SKM-1 (cell line): ENCODE measurements at regions not wholly inside any gene's neighbourhood (a gene's known extent, or its start where the extent isn't known, plus 50 kb on each side); places are given as distances from the start of the nearest gene placed in this dataset.
"Not testable (repeated sequence)": the region's sequence is repeated elsewhere in the genome, so short reads cannot be mapped to it uniquely, and the experiment has no call there.

Source experiments
- DNase-seq: peaks from one replicate; lab custom pipeline; 2025; ENCODE audit not compliant: unreplicated experiment; lab: John Stamatoyannopoulos, UW

DNA sequence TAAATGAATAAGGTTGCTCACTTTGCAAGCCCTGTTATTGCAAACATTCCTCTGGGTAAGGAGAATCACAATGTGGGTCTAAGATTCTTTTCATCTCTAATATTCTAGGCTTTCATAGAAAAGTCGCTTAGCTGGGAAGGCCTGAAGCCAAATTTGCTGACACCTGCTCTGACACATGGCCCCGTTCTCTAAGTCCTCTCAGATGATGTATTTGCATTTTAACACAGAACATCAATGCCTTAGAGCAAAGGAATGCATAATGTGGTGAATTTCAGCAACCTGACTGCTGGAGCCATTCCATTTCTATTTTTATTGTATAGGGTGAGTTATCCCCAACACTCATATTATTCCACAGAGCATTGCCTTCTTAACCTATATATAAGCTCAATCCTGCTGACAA lies 682.1 kb upstream of the NRP1 start:
- no peak for DNase-seq

DNA sequence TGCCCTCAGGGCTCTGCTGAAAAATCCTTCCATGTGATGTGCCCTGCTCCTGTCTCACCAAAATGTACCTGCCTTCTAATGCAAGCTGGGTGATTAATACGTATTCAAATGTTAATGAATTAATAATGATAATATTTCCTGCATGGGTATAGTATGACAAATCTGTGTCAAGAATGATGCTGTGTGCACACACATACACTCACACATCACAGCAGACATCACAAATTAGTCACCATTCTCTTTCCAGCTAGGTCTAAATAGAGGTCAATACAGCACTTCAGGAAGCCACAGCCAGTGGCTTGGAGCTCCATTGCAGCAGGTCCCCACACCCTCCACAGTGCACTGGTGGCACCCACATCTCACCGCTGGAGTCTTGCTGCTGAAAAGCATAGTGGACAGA lies 681.2 kb upstream of the NRP1 start:
- DNase-seq, result no peak

DNA sequence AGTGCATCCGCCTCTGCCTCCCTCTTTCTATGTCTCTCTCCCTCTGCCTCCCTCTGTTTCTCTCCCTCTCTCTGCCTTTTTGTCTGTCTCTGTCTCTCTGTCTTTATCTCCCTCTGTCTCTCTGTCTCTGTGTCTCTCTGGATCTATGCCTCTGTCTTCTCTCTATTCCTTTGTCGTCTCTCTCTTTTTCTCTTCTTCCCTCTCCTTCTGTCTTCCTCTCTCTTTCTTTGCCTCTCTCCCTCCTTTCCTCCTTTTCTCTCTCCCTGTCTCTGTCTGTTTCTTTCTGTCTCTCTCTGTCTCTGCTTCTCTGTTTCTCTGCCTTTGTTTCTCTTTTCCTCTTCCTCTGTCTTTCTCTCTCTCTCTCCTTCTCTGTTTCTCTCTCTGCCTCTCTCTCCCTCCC lies 678.8 kb upstream of the NRP1 start:
- DNase-seq, result no peak

DNA sequence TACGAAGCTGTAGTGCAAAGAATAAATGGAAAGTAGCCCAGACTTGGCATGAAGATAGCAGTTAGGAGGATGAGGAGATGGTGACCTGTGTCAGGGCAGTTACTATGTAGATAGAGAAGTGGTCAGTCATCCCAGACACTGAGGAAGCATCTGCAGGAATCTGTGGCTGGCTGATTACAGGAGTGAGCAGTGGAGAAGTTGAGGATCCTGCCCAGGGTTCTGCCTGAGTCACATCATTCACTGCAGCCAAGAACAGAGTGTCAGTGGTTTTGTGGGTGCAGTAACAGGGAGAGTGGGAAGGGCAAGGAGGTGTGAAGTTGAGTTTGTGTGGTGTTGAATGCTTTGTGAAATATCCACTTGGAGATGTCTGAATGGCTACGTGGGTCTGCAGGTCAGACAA lies 676.4 kb upstream of the NRP1 start:
- peak; percentile 54 for DNase-seq

DNA sequence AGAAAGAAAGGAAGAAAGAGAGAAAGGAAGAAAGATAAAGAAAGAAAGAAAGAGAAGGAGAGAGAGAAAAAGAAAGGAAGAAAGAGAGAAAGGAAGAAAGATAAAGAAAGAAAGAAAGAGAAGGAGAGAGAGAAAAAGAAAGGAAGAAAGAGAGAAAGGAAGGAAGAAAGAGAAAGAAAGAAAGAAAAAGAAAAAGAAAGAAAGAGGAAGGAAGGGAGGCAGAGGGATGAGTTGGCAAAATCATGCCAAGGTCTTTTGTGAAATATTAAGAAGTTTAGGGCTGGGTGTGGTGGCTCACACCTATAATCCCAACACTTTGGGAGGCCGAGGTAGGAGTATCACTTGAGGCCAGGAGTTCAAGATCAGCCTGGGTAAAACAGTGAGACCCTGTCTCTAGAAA lies 675.8 kb upstream of the NRP1 start:
- DNase-seq, result not testable (repeated sequence)

DNA sequence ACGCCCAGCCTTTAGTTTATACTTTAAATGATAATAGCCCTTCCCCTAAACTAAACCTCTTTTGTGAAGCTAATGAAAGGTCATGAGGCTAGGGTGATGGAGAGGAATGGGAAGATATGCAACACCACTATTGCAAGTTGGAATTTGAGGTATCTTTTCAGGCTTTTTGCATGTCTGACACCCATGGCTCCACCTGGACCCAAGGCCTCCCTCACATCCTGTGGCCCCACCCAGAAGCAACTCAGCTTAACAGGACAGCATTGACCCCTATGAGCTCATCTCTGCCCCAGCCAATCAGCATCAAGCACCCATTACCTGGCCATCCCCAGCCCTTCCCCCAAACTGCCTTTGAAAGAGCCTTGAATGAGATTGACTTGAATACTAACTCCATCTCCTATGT lies 674.2 kb upstream of the NRP1 start:
- DNase-seq, result no peak

DNA sequence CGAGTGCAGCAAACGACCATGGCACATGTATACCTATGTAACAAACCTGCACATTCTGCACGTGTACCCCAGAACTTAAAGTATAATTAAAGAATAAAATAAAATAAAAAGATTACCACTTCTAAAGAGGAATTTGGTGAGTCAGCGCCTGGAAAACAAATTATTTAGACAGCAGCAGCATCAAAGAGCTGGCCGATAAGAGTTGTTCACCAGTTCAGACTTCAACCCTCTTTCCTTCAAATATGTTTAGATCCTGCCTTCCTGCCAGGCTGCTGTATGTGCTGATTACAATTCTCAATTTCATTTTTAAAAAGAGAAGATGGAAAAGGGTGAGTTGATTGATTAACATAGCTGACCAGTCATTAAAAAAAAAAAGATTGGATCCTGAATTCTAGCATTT lies 672.0 kb upstream of the NRP1 start:
- DNase-seq, result no peak

DNA sequence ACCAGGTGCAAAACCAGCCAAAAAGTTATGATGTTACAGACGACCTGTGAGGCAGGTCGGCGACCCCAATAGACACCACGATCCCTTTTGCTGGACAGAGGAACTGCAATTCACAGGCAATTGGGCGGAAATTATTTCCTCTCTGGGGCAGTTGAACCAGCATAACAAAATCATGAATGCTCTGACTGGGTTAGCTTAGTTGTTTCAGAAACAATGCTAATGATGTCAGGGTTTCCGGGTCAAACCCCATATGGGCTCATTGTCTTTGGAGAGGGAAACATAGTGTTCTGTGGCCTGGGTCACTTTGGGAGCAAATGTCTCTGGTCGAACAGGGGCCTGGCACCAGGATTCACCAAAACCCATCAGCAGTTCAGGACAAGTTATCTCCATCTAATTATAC lies 669.1 kb upstream of the NRP1 start:
- DNase-seq, result no peak

DNA sequence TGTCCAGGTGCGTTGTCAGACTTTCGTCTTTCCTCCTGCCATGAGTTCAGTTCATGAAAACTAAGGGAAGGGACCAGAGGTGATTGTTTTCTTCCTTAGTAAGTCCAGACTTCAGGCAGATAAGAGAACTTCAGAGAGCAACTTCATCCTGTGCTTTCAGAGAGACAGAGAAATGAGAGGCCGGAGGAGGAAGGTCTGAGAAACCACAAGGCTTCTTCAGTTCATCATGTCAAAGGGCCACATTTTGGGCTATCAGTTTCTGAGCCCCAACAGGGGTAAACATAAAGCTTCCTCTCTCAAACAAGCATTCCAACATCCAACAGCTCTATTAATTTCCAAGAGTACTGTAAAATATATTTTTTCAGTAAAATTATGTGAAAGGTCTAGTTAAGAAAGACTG lies 668.4 kb upstream of the NRP1 start:
- no peak for DNase-seq

DNA sequence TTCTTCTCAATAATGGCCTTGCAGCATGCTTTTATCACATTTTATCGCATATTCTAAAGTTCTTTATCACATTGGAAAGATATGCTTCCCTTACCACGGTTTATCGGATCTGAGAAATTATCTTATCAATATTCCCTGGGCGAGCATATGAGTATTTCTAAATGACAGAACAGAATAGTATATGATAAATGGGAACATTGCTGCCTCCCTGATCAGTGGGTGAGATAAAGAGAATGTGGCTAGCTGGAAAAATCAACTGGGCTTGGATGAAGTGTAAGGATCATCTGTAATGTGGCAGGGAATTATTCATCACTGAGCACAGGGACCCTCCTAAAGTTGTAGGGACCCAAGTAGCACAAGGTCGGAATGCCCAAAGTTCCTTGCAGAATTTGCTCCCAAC lies 667.4 kb upstream of the NRP1 start:
- no peak for DNase-seq

DNA sequence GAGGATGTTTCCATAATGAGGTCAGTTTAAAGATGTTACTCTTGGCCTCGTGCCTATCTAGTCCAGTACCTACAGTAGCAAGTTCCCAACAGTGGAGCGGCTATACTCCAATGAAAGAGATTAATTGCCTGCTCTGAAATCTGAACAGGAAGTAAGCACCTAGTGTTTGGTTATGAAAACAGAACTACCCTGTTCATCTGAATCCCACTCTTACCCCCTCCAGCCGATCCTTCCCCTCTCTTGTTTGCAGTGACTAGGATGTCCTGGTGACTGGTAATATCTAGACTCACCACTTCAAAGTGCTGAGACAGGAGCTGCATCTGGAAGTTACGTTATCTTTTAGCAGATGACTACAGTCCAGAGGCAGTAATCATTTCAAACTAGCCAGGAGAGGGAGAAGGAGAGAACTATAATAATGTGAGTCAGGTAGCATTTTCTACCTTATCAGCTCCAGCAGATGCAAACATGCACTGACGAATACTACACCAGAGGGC lies 666.7 kb upstream of the NRP1 start:
- no peak for DNase-seq

DNA sequence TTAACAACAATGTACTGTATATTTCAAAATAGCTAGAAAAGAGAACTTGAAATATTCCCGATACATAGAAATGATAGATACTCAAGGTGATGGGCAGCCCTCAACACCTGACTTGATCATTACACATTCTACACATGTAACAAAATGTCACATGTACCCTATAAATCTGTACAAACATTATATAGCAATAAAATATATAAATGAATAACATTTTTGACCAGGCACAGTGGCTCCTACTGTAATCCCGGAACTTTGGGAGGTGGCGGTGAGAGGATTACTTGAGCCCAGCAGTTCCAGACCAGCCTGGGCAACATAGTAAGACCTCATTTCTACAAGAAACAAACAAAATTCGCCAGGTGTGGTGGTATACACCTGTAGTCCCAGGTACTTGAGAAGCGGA lies 659.5 kb upstream of the NRP1 start:
- DNase-seq, result no peak

DNA sequence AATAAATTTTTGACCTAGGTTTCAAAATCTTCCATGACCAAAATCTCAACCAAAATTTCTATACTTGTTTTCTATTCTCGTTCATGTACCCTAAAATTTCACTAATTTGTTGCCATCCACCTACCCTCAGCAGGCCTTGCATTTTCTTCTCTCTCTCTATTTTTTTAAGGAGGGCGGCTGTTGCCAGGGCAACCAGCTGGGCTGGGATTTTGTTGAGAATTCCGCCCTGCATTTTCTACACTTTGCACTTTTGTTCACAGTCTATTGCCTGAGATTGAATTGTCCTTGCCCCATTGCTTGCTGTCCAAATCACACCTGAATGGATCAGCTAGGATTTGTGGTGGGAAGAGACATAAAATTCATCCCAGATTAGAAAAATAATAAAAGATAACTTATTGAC lies 657.5 kb upstream of the NRP1 start:
- DNase-seq, result no peak

DNA sequence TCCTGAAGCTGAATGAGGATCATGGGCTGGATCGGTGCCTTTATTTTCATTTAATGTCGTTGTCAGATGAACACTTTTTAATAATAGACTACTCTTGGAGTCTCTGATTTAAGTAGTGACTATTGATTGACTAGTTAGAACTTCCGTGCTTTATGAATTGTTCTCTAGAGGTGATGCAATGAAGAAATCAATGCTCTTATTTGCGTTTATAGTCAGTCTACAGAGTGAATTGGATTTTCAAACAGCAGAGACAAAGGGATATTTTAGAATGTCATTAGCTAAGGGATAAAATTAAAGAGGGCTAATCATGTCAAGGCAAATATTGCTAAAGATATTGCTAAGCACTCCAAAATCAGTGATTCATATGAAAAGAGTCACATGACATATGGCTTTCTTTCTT lies 652.0 kb upstream of the NRP1 start:
- DNase-seq, result no peak

DNA sequence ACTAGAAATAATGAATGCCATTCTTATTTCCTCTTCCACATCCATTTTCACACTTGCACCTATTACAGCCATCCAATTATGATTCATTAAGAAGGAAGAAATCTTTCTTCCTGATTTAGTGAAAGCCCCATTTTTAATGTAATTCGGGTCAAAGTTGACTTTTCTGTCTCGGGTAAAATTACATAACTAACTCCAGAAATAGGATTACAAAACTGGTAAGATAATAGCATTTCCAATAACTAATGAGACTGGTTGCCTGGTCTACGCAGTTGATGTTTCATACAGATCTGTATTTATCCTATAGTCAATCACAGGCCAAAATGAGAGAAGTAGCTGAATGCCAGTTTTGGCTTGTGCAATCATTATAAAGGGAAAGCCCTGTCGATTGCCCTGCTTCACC lies 651.5 kb upstream of the NRP1 start:
- no peak for DNase-seq

DNA sequence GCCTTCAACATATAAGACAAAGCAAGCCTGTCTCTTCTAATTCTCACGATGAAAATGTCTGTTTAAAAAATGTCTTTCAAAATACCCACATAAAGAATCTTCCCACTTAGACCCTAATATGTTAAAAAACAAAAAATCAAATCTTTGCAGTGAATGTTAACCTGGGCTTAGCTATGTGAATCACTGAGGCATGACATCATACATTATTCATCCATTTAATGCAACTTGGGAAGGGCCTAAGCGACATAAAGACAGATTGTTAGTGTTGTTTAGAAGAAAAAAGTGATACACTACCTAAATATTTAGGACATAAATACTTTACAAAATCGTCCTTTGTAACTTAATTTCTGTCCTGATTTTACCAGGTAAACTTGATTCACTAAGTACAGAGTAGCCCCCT lies 648.5 kb upstream of the NRP1 start:
- DNase-seq, result no peak

DNA sequence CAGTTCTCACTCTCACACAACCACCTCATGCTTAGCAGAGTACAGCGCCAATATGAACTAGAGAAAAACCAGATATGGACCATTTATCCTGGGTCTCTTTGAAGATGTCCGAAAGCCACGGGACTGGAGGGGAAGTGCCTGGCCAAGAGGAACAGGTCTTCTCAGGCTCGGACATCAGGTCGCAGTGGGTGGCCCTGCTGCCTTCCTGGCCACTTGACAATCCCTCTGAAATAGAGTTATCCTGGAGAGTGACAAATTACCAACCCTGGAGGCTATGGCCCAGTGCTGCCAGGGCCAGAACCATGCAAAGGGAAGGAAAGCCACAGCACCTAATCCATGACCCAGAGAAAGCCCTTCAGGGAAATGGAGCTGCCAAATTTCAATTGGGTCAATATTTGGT lies 646.8 kb upstream of the NRP1 start:
- DNase-seq, result no peak

DNA sequence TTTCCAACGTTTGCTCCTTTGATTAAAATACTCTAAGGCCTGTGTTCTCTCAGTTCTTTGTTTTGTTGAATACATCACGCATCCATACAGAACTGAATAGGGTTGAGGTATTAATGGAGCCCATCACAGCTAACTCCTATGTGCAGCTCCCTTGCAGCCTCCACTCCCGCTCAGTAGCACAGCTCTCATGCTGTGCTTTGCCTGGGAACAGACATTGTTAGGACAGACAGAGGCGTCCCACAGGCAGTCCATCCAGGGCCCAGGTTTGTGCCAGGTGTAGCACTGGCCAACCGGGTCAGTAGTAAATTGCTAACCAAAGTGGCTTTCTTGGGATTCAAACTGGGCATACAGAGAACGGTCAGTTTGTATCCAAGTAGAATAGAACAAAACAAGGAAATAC lies 644.7 kb upstream of the NRP1 start:
- no peak for DNase-seq

DNA sequence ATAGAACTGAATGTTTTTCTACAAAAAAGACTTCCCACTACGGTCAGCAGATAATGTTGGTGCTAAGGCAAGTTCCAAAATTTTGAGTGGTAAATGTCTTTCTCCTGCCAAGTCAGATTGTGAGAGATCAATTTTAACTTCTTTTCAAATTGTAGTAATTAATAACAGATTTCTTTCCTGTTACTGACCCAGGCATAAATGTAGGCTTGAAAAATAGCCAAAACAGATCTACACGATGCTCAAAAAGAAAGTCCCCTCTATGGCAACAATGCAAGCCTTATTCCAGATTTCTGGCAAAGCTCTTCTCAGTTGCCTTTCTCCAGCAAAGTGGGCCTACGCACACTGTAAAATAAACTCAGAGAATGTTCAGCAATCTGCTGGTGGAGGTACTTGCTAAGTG lies 641.0 kb upstream of the NRP1 start:
- DNase-seq, result no peak

DNA sequence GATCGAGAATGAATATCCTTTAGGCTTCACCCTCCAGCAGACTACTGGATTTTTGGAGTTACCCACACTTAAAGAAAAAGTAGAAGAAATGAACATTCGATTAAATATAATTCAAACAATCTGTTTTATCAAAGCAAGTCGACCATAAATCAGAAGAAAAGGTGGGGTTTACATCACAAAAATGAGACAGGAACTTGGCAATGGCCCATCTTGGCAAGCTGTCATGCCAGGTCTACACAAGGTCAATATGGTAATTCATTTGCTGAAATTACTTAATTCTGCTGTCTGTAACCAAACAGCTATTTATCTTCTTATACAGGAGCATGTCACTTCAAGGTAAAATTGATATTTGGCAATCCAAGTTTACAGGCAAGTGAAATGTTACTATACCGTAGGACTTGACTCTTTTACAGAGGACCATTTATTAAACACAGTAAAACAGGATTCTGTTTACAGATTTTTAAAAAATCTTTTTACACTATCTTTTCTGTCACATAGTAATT lies 640.6 kb upstream of the NRP1 start:
- no peak for DNase-seq

DNA sequence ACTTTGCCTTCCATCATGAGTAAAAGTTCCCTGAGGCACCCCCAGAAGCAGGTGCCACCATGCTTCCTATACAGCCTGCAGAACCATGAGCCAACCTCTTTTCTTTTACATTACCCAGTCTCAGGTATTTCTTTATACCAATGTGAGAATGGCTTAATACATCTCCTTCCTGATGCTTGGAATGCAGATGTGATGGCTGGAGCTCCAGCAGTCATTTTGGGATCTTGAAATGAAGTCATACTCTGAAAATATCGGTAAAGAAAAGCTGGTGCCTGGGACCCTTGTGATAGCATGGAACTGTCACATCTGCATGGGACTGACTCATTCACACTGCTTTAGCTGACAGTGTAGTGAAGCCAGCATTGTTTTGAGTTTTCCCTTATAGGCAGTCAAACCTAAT lies 634.5 kb upstream of the NRP1 start:
- no peak for DNase-seq

DNA sequence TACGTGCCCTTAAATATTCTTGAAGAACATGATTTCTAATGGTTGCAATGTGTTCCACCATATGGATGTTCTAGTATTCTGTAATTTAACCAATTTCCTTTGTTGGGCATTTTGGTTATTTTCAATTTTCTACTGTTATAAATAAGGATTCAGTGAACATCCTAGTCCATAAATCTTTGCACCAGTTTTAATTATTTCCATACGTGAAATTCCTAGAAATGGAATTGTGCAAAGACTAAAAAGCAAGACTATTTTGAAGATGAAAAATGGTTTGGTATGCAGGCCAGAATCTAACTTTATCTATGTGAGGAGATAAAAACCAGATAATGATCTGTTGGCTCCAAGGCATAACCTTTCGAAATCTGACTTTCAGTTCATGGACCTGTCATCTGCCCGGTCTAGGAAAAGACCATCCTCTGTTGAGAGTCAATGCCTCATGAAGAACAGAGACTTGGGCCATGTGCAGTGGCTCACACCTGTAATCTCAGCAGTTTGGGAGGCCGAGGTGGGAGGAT lies 633.2 kb upstream of the NRP1 start:
- DNase-seq, result no peak

DNA sequence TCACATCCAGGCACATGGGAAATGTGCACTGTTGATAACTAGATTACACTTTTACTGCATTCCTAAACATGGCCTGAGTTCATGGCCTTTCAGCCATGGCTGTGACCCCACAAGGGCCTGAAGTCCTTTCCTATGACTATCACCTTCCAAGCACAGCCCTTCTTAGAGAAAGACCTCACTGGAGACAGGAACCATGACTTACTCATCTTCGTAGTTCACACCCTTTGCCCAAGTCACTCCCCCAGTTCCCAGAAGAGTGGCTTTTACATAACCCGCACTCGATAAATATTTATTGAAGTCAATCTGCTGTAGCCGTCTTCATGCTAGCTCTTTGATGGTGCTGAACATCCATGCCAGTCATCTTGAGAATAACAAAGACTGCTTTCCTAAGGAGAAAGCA lies 632.5 kb upstream of the NRP1 start:
- DNase-seq, result no peak
